ENCODE measurements at regions not wholly inside any gene's neighbourhood (a gene's known extent, or its start where the extent isn't known, plus 50 kb on each side); places are given as distances from the start of the nearest gene placed in this dataset.

DNA sequence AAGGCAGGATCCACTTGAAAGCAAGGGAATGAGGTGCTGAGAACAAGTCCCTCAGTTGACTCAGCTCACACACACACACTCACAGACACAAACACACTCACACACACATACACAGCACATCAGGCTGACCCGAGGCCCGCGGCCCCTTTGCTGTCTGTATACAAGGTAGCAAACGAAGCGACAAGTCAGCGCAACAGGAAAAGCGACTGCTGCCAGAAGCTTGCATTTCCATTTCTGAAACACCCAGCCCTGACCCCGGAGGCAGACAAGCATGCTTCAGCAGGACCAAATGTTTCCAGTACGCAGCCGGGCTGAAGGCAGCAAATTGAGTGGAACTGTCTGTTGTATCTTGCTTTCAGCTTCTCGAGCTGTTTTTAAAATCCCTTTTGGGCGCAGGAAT lies 501.6 kb downstream of the NPHP4 start:
- no peak for TF ChIP-seq EZH2 (IDR thresholded peaks at IDR 0.05; ENCODE audit: low read depth, unreplicated experiment)
- TF ChIP-seq, protein P1, sequence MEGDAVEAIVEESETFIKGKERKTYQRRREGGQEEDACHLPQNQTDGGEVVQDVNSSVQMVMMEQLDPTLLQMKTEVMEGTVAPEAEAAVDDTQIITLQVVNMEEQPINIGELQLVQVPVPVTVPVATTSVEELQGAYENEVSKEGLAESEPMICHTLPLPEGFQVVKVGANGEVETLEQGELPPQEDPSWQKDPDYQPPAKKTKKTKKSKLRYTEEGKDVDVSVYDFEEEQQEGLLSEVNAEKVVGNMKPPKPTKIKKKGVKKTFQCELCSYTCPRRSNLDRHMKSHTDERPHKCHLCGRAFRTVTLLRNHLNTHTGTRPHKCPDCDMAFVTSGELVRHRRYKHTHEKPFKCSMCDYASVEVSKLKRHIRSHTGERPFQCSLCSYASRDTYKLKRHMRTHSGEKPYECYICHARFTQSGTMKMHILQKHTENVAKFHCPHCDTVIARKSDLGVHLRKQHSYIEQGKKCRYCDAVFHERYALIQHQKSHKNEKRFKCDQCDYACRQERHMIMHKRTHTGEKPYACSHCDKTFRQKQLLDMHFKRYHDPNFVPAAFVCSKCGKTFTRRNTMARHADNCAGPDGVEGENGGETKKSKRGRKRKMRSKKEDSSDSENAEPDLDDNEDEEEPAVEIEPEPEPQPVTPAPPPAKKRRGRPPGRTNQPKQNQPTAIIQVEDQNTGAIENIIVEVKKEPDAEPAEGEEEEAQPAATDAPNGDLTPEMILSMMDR (conservative IDR thresholded peaks at IDR 0.05; ENCODE audit: low read depth in 2 of 2): no peak
- TF ChIP-seq EZH2phosphoT487 (IDR thresholded peaks at IDR 0.05; ENCODE audit: unreplicated experiment): no peak
- TF ChIP-seq POLR2AphosphoS5 (IDR thresholded peaks at IDR 0.05; ENCODE audit: low read depth): no peak
- no peak for TF ChIP-seq ZNF114 (CRISPR knock-in tag; IDR thresholded peaks at IDR 0.05)
- TF ChIP-seq, protein P2, sequence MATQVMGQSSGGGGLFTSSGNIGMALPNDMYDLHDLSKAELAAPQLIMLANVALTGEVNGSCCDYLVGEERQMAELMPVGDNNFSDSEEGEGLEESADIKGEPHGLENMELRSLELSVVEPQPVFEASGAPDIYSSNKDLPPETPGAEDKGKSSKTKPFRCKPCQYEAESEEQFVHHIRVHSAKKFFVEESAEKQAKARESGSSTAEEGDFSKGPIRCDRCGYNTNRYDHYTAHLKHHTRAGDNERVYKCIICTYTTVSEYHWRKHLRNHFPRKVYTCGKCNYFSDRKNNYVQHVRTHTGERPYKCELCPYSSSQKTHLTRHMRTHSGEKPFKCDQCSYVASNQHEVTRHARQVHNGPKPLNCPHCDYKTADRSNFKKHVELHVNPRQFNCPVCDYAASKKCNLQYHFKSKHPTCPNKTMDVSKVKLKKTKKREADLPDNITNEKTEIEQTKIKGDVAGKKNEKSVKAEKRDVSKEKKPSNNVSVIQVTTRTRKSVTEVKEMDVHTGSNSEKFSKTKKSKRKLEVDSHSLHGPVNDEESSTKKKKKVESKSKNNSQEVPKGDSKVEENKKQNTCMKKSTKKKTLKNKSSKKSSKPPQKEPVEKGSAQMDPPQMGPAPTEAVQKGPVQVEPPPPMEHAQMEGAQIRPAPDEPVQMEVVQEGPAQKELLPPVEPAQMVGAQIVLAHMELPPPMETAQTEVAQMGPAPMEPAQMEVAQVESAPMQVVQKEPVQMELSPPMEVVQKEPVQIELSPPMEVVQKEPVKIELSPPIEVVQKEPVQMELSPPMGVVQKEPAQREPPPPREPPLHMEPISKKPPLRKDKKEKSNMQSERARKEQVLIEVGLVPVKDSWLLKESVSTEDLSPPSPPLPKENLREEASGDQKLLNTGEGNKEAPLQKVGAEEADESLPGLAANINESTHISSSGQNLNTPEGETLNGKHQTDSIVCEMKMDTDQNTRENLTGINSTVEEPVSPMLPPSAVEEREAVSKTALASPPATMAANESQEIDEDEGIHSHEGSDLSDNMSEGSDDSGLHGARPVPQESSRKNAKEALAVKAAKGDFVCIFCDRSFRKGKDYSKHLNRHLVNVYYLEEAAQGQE (IDR thresholded peaks at IDR 0.05; ENCODE audit: unreplicated experiment): no peak
- TF ChIP-seq ZNF331 (CRISPR knock-in tag; IDR thresholded peaks at IDR 0.05; ENCODE audit: low read depth): no peak
- no peak for TF ChIP-seq STAT1 (IDR thresholded peaks at IDR 0.05; ENCODE audit: unreplicated experiment)
- no peak for TF ChIP-seq JUNB (IDR thresholded peaks at IDR 0.05; ENCODE audit: unreplicated experiment)
- no peak for TF ChIP-seq CREB1 (CRISPR knock-in tag; IDR thresholded peaks at IDR 0.05; ENCODE audit: low read depth)
